ENCODE measurements at regions not wholly inside any gene's neighbourhood (a gene's known extent, or its start where the extent isn't known, plus 50 kb on each side); places are given as distances from the start of the nearest gene placed in this dataset.

DNA sequence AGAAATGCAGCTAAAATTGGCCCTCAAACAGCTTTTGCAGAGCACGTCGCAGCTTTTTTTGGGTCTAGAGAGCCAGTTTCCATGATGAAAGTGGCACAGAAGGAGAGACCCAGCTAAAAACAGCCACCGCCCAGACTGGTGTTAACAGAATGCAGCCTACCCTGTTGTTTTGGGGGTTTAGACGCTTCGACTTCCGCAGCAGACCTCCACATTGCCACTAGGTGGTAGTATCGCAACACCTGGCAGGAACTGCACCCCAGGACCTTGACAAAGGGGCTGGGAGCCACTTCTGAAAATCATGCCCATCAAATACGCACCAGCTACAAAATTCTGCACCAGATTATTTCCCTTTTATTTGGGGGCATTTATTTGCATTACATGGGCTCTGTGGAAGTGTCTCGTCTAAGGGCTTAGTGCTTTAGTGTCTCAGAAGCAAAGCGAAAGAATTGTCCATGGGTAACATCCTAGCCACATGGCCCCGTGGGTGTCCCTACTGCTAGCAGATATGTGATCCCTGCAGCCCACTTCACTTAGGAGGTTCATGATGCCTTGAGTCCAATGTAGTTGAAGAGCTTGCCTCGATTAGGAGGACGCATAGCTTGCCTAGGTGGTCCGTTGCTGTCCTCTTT is 167.1 kb downstream of the HAPSTR1 start:
- TF ChIP-seq Cebpa-rat (IDR thresholded peaks at IDR 0.05) = no peak
- H3K9me3 ChIP-seq (replicated peaks in 1 of 11) = peaks cover 0 to 4% (median 0%) of the 10 kb centered on the region in 11 experiments; a peak in 2 of 22 replicates
- H3K4me1 ChIP-seq = peaks cover 0 to 1% (median 0%) of the 10 kb centered on the region in 10 experiments; a peak in 2 of 20 replicates
- H3K36me3 ChIP-seq = no peaks in the 10 kb centered on the region
- no peaks in the 10 kb centered on the region for H4K20me1 ChIP-seq
- H3K9ac ChIP-seq = no peak overlapping the region
- H3K27ac ChIP-seq = no peak overlapping the region
- no peak overlapping the region for H3K4me3 ChIP-seq
- H3K4me2 ChIP-seq = no peak overlapping the region
- H3K27me3 ChIP-seq = no peaks in the 10 kb centered on the region

DNA sequence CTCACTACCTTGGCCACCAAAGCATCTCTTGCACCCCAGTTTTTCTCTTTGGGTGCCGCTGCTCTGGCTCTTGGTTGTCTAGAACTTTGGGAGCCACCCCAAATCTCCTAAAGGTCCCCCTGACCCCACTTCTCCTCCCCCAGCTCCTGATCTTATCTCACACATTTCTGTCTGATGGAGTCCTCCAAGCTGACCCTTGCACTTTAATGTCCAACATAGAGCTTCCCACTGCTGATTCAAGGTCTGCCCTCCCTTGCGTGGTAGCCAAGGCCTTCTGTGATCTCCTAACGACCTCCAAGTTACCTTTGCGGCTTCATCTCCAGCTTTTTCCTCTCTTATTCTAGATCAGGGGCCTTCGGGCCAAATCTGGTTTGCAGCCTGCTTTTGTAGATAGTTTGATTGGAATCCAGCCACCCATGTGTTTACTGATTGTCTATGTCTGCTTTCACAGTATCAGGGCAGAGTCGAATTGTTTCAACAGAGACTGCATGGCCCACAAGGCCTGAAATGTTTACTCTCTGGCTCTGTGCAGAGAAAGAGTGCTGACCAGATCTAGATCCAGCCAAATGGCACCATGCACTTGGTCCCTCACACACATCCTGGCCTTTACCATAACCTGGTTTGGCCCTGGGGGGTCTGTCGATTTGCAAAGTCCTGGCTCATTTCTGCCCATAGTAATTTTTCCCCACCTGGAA is 168.6 kb downstream of the HAPSTR1 start:
- no peak overlapping the region for H3K27ac ChIP-seq
- no peaks in the 10 kb centered on the region for H3K36me3 ChIP-seq
- H3K4me1 ChIP-seq = peaks cover 0 to 11% (median 0%) of the 10 kb centered on the region in 10 experiments; a peak in 4 of 20 replicates
- TF ChIP-seq Cebpa-rat (IDR thresholded peaks at IDR 0.05) = no peak
- H4K20me1 ChIP-seq = no peaks in the 10 kb centered on the region
- H3K9ac ChIP-seq = no peak overlapping the region
- H3K4me2 ChIP-seq = no peak overlapping the region
- H3K27me3 ChIP-seq = no peaks in the 10 kb centered on the region
- no peak overlapping the region for H3K4me3 ChIP-seq
- no peaks in the 10 kb centered on the region for H3K9me3 ChIP-seq (replicated peaks in 1 of 11)

- no peaks in the 10 kb centered on the region for H3K9me3 ChIP-seq (replicated peaks in 1 of 11)
- H3K27ac ChIP-seq = no peak overlapping the region
- no peaks in the 10 kb centered on the region for H3K36me3 ChIP-seq
- H3K4me3 ChIP-seq = no peak overlapping the region
- H3K4me2 ChIP-seq = no peak overlapping the region
- H3K27me3 ChIP-seq = no peaks in the 10 kb centered on the region
- TF ChIP-seq Cebpa-rat (IDR thresholded peaks at IDR 0.05) = no peak
- H3K4me1 ChIP-seq = peaks cover 0 to 11% (median 0%) of the 10 kb centered on the region in 10 experiments; a peak in 4 of 20 replicates
- H4K20me1 ChIP-seq = no peaks in the 10 kb centered on the region
- no peak overlapping the region for H3K9ac ChIP-seq
Observed at GRCh38 chr16:9260666-9261065, 169.2 kb downstream of the HAPSTR1 start.

- Histone ChIP-seq H3K4me1 (peaks cover 0 to 11% (median 0%) of the 10 kb centered on the region in 10 experiments; a peak in 4 of 20 replicates), H3K9me3 (replicated peaks in 1 of 11) (no peaks in the 10 kb centered on the region), H3K36me3 (no peaks in the 10 kb centered on the region), H3K27ac (no peak overlapping the region), H4K20me1 (no peaks in the 10 kb centered on the region), H3K4me3 (no peak overlapping the region), H3K9ac (no peak overlapping the region), H3K4me2 (no peak overlapping the region), H3K27me3 (no peaks in the 10 kb centered on the region)
- TF ChIP-seq Cebpa-rat (IDR thresholded peaks at IDR 0.05) = no peak
Observed at GRCh38 chr16:9261376-9261775, 169.9 kb downstream of the HAPSTR1 start.

- Histone ChIP-seq H3K9ac (no peak overlapping the region), H3K27ac (no peak overlapping the region), H3K36me3 (no peaks in the 10 kb centered on the region), H3K4me3 (no peak overlapping the region), H3K4me1 (peaks cover 0 to 11% (median 0%) of the 10 kb centered on the region in 10 experiments; a peak in 4 of 20 replicates), H4K20me1 (no peaks in the 10 kb centered on the region), H3K4me2 (no peak overlapping the region; a peak in 1 of 22 replicates), H3K27me3 (no peaks in the 10 kb centered on the region), H3K9me3 (replicated peaks in 1 of 11) (no peaks in the 10 kb centered on the region)
- TF ChIP-seq Cebpa-rat (IDR thresholded peaks at IDR 0.05) = no peak
Observed at GRCh38 chr16:9262941-9263715, 171.7 kb downstream of the HAPSTR1 start.

- no peak for TF ChIP-seq Cebpa-rat (IDR thresholded peaks at IDR 0.05)
- H3K4me3 ChIP-seq = no peak overlapping the region
- H4K20me1 ChIP-seq = no peaks in the 10 kb centered on the region
- no peaks in the 10 kb centered on the region for H3K9me3 ChIP-seq (replicated peaks in 1 of 11)
- peak overlapping the region in 2 of 11 experiments; percentile 17 to 42; a peak in 4 of 22 replicates for H3K4me2 ChIP-seq
- no peaks in the 10 kb centered on the region for H3K36me3 ChIP-seq
- H3K4me1 ChIP-seq = peaks cover 0 to 11% (median 0%) of the 10 kb centered on the region in 10 experiments; a peak in 4 of 20 replicates
- no peak overlapping the region for H3K27ac ChIP-seq
- H3K9ac ChIP-seq = no peak overlapping the region
- H3K27me3 ChIP-seq = no peaks in the 10 kb centered on the region
Observed at GRCh38 chr16:9264067-9264466, 172.6 kb downstream of the HAPSTR1 start.

- Histone ChIP-seq H3K27ac (no peak overlapping the region), H3K4me3 (no peak overlapping the region), H4K20me1 (no peaks in the 10 kb centered on the region), H3K36me3 (no peaks in the 10 kb centered on the region), H3K27me3 (no peaks in the 10 kb centered on the region), H3K9ac (no peak overlapping the region), H3K9me3 (replicated peaks in 1 of 11) (no peaks in the 10 kb centered on the region), H3K4me1 (peaks cover 0 to 11% (median 0%) of the 10 kb centered on the region in 10 experiments; a peak in 4 of 20 replicates), H3K4me2 (no peak overlapping the region)
- no peak for TF ChIP-seq Cebpa-rat (IDR thresholded peaks at IDR 0.05)
Observed at GRCh38 chr16:9268446-9268845, 177.0 kb downstream of the HAPSTR1 start.

- Histone ChIP-seq H3K9ac (no peak overlapping the region), H4K20me1 (no peaks in the 10 kb centered on the region), H3K36me3 (no peaks in the 10 kb centered on the region), H3K4me3 (no peak overlapping the region), H3K4me1 (no peaks in the 10 kb centered on the region), H3K27ac (no peak overlapping the region), H3K9me3 (replicated peaks in 1 of 11) (no peaks in the 10 kb centered on the region), H3K27me3 (no peaks in the 10 kb centered on the region), H3K4me2 (no peak overlapping the region)
- TF ChIP-seq Cebpa-rat (IDR thresholded peaks at IDR 0.05) = no peak
Observed at GRCh38 chr16:9270424-9270823, 179.0 kb downstream of the HAPSTR1 start.

DNA sequence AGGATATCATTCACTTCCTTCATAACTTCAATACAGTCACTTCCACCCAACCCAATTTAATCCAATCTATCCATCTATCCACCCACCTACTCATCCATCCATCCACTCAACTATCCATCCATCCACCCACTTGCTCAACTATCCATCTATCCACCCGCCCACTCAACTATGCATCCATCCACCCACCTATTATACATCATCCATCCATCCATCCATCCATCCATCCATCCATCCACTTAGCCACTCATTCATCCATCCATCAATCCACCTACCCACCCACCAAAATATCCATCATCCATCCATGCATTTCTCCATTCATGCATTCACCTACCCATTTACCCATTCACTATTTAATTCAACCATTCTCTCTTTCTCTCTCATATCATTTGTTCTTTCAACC is 179.5 kb downstream of the HAPSTR1 start:
- H3K4me1 ChIP-seq = no peaks in the 10 kb centered on the region
- TF ChIP-seq Cebpa-rat (IDR thresholded peaks at IDR 0.05) = no peak
- H3K9ac ChIP-seq = no peak overlapping the region
- H3K36me3 ChIP-seq = no peaks in the 10 kb centered on the region
- no peaks in the 10 kb centered on the region for H3K9me3 ChIP-seq (replicated peaks in 1 of 11)
- no peak overlapping the region for H3K27ac ChIP-seq
- H3K4me3 ChIP-seq = no peak overlapping the region
- H3K27me3 ChIP-seq = no peaks in the 10 kb centered on the region
- no peaks in the 10 kb centered on the region for H4K20me1 ChIP-seq
- no peak overlapping the region for H3K4me2 ChIP-seq

Data from BLaER1 treated with 17β-estradiol and CSF1 and Interleukin-3, amounts not matched to agents 10 nM and 100 nM (cell line).